PFSK-1 (cell line): ENCODE measurements at regions not wholly inside any gene's neighbourhood (a gene's known extent, or its start where the extent isn't known, plus 50 kb on each side); places are given as distances from the start of the nearest gene placed in this dataset.

ENCODE experiments used
- FOXP2 ChIP-seq: optimal IDR thresholded peaks from 2 replicates; pipeline ENCODE3; 2011; ENCODE audit warnings: borderline replicate concordance, control low read depth, inconsistent platforms; ENCODE audit not compliant: insufficient read depth; ENCODE audit errors: extremely low read length, extremely low read depth
- POLR2AphosphoS5 ChIP-seq: IDR thresholded peaks from 2 replicates; pipeline ENCODE4 v1.6.1; 2012; ENCODE audit warnings: low read depth, mild to moderate bottlenecking, control low read depth, low read length, moderate library complexity
- SIN3A ChIP-seq: IDR thresholded peaks from 2 replicates; pipeline ENCODE4 v1.6.1; 2012; ENCODE audit warnings: mild to moderate bottlenecking, low read length, moderate library complexity, borderline replicate concordance; ENCODE audit not compliant: insufficient read depth
- TAF1 ChIP-seq: IDR thresholded peaks from 2 replicates; pipeline ENCODE4 v1.6.1; 2012; ENCODE audit warnings: low read length, control low read depth, borderline replicate concordance; ENCODE audit not compliant: insufficient read depth
- TF ChIP-seq, protein P1 (sequence below), 2 experiments: IDR thresholded peaks; 2 replicates each; pipeline versions ENCODE4 v1.6.1 to v1.8.0; 2011 to 2012; ENCODE audit warnings: low read depth in 2 of 2, low read length in 2 of 2, control low read depth in 1 of 2, inconsistent platforms in 1 of 2, mild to moderate bottlenecking in 1 of 2, moderate library complexity in 1 of 2; ENCODE audit not compliant: insufficient read depth in 1 of 2

DNA sequence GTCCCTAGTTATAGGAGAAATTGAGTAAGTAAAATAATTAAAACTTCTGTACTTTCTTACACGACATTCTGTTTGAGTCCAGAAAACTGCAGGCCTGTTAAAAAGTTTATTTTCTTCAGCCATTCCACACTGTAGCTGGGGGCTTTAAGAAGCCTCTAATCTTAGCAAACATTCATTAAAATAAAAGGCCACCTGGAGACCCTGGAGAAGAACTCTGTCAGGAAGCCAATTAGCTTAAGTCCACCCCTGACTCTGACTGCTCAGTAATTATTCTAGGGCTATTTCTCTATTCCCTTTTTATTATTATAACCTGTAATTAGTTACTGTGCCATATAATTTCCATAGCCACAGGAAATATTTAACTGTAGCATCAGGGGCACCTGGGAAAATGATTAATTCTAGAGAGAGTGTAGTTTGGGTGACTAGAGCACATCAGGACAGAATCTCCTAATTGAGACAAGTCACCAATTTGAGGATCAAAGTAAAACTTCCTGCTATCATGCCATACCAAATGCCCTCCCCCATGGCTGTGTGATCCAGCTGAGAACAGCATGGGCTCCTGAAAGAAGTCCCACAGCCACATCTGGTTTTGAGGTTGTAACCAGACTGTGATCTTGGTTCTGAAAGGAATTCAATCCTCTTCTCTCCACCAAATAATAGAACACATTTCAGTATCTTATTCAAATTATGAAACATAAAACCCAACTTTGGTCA, 1302.3 kb downstream of the XPNPEP1 start:
- TF ChIP-seq POLR2AphosphoS5 (no peak), TAF1 (no peak), FOXP2 (no peak), SIN3A (no peak)
- TF ChIP-seq, protein P1, sequence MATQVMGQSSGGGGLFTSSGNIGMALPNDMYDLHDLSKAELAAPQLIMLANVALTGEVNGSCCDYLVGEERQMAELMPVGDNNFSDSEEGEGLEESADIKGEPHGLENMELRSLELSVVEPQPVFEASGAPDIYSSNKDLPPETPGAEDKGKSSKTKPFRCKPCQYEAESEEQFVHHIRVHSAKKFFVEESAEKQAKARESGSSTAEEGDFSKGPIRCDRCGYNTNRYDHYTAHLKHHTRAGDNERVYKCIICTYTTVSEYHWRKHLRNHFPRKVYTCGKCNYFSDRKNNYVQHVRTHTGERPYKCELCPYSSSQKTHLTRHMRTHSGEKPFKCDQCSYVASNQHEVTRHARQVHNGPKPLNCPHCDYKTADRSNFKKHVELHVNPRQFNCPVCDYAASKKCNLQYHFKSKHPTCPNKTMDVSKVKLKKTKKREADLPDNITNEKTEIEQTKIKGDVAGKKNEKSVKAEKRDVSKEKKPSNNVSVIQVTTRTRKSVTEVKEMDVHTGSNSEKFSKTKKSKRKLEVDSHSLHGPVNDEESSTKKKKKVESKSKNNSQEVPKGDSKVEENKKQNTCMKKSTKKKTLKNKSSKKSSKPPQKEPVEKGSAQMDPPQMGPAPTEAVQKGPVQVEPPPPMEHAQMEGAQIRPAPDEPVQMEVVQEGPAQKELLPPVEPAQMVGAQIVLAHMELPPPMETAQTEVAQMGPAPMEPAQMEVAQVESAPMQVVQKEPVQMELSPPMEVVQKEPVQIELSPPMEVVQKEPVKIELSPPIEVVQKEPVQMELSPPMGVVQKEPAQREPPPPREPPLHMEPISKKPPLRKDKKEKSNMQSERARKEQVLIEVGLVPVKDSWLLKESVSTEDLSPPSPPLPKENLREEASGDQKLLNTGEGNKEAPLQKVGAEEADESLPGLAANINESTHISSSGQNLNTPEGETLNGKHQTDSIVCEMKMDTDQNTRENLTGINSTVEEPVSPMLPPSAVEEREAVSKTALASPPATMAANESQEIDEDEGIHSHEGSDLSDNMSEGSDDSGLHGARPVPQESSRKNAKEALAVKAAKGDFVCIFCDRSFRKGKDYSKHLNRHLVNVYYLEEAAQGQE (IDR thresholded peaks at IDR 0.05; ENCODE audit: insufficient read depth in 1 of 2, low read depth in 2 of 2, low read length in 2 of 2) = no peak

DNA sequence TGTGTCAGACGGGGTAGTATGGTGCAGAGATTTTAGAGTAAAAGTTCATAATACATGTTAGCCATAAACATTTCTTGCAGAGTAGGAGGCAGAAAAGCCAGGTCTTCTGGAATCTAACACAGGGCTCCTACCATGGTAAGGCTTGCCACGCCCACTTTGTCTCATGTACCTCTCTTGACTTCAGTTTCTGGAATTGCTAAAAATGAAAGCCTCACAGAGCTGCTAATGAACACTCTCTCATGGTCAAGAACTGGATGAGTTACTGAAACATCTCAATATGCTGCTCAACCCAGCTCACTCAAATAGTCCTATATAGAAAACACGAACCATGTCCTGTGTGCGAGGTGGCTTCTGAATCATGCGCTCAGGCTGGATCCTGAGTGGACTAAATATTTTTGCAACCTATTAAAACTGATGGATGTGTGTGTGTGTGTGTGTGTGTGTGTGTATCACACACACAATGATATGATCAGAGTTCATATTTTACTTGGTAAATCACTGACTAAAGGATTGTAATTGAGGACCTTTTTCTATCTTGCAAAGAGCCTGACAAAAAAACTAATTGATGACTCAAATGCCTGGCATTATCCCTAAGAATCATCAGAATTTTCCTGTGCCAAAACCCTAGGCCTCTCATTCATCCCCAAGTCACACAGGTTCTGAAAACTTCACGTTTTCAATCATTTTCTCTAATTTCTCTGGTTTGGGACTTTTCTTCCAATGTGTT, 1306.6 kb downstream of the XPNPEP1 start:
- TF ChIP-seq FOXP2 = no peak
- no peak for TF ChIP-seq SIN3A
- TF ChIP-seq, protein P1 (IDR thresholded peaks at IDR 0.05; ENCODE audit: insufficient read depth in 1 of 2, low read depth in 2 of 2, low read length in 2 of 2) = no peak
- TF ChIP-seq POLR2AphosphoS5 = no peak
- TF ChIP-seq TAF1 = no peak

DNA sequence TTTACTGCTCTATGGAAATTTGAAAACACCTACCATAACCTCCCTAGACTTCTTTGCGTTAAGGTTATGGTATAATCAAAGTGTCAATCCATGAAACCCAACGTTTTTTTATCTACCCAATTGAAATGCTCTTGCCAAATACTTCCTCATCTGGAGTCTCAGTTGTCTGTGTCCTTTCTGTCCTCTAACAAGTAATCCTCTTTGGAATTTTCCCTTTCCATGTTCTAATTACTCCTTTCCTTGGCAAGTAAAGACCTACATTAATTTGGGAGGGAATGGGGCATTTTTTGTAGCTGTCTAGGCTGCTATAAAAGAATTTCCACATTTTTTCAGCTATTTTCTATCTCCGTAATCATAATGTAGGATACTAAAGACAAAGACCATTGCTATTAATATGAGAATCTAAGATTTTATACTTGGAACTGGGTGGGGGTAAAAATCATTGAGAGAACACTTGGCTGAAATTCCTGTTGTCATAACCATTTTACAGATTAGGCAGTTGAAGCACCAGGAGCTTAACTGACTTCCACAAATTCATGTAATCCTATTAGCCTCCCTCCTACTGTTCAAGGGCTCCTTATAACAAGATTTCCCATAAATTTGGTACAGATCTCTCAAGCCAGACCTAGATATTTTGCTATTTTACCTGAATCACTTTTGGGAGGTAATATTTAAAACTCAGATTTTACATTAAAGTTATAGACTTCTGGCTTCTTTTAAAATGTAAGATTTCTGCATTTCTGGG, 1307.6 kb downstream of the XPNPEP1 start:
- TF ChIP-seq FOXP2 = no peak
- TF ChIP-seq POLR2AphosphoS5 = no peak
- TF ChIP-seq, protein P1 (IDR thresholded peaks at IDR 0.05; ENCODE audit: insufficient read depth in 1 of 2, low read depth in 2 of 2, low read length in 2 of 2) = no peak
- TF ChIP-seq SIN3A = no peak
- no peak for TF ChIP-seq TAF1

DNA sequence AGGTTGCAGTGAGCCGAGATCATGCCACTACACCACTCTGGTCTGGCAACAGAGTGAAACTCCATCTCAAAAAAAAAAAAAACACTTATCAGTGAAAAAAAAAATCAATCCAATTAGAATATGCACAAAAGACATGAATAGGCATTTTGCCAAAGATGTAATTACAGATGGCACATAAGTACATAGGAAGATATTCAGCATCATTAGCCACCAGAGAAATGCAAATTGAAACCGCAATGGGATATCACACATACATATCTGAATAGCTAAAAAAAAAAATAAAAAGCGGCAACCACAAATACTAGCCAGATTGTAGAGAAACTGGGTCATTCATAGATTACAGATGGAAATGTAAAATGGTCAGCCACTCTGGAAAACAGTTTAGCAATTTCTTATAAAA, 1310.8 kb downstream of the XPNPEP1 start:
- TF ChIP-seq TAF1 (no peak), FOXP2 (no peak), POLR2AphosphoS5 (no peak), SIN3A (no peak)
- TF ChIP-seq, protein P1 (IDR thresholded peaks at IDR 0.05; ENCODE audit: insufficient read depth in 1 of 2, low read depth in 2 of 2, low read length in 2 of 2) = no peak
